ENCODE measurements at regions not wholly inside any gene's neighbourhood (a gene's known extent, or its start where the extent isn't known, plus 50 kb on each side); places are given as distances from the start of the nearest gene placed in this dataset.

DNA sequence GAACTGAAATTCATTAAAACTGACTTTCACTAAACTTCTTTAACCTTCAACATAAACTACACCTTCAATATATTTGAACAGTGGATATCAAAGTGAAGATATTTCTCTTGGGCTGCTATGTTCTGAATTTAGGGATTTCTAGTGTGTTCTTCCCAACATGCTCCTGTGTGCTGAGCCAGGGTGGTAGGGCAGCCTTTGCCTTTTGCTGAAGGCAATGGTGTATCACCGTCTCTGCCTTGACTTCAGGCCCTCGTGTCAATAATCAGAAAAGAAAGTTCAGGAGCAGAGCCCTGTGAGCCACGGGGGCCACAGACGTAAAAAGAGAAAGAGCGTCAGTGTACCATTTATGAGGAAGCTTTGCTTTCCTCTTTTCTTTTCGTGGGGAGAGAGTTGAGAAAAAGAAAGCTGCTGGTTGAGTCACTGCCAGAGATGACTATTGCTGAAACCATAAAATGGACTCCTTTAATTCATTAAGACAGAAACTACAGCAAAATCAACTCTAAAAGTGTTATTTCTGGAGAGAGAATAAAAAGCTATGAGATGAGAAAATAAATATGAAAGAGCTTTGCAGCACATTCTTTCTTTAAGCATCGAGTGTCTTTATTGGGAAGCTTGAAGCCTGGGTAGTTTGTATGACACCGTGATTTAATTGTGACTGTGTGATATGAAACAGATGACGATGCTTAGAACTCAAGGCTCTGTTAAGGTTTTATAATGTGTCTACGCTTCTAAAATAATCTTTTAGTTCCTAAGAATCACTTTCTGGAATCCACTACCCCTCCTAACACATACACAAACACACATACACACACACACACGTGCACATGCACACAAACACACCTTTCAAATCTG lies 271.8 kb upstream of the MTNR1B start:
- no peak overlapping the region for H3K27ac ChIP-seq
- TF ChIP-seq, protein P1, sequence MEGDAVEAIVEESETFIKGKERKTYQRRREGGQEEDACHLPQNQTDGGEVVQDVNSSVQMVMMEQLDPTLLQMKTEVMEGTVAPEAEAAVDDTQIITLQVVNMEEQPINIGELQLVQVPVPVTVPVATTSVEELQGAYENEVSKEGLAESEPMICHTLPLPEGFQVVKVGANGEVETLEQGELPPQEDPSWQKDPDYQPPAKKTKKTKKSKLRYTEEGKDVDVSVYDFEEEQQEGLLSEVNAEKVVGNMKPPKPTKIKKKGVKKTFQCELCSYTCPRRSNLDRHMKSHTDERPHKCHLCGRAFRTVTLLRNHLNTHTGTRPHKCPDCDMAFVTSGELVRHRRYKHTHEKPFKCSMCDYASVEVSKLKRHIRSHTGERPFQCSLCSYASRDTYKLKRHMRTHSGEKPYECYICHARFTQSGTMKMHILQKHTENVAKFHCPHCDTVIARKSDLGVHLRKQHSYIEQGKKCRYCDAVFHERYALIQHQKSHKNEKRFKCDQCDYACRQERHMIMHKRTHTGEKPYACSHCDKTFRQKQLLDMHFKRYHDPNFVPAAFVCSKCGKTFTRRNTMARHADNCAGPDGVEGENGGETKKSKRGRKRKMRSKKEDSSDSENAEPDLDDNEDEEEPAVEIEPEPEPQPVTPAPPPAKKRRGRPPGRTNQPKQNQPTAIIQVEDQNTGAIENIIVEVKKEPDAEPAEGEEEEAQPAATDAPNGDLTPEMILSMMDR (IDR thresholded peaks at IDR 0.05) = no peak
- no peak for TF ChIP-seq ZFX (IDR thresholded peaks at IDR 0.05; ENCODE audit: borderline replicate concordance)

DNA sequence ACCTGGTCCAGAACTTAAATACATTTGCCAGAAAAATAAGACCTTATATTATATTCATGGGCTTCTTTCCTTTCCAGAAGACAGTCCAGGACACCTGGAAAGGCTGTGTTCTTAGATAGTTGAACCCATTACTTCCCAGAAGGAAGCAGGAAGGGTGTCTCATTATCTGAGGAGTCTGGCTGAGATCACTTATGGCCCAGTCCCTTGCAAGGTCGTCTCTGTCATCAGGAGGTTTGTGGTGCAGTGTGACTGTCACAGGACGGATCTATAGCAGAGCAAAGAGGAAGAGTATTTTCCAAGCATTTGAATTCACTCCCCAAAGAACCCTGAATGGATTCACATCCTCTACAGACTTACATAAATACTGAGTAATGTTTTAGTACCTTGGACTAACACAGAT lies 270.7 kb upstream of the MTNR1B start:
- no peak for TF ChIP-seq ZFX (IDR thresholded peaks at IDR 0.05; ENCODE audit: borderline replicate concordance)
- TF ChIP-seq, protein P1 (IDR thresholded peaks at IDR 0.05) = no peak
- no peak overlapping the region for H3K27ac ChIP-seq

DNA sequence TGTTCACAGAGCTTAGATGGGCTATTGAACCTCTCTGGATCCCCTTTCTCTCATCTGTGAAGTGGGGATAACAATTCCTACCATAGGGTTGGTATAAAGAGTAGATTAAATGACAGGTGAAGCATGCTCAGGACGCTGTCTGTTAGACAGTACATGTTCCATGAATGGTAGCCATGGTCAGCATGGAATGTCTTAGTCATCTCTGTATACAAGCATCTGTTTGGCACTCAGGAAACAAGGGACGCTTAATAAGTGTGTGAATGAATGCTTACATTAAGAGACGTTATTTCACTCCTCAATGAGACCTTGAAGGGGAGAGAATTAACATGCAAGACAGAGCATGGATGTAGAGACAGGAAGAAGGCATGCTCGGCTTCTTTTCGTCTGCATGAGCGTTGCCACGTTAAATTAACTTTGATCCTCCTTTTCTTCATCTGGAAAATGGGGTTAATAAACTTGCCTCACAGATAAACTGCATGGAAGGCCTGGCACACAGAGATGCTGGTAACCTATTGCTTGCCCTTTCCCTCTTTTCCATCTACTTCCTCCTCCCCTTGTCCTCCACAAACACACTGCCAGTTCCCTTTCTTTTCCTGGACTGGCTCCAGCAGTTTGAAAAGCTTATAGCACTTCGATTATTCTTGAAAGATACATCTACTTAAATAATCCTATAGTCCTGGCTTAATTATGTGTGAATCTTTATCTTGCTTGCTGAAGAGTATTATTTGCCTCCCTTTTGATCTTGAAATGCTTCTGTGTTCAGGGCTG lies 267.2 kb upstream of the MTNR1B start:
- H3K27ac ChIP-seq = no peak overlapping the region
- no peak for TF ChIP-seq ZFX (IDR thresholded peaks at IDR 0.05; ENCODE audit: borderline replicate concordance)
- TF ChIP-seq, protein P1 (IDR thresholded peaks at IDR 0.05) = no peak

DNA sequence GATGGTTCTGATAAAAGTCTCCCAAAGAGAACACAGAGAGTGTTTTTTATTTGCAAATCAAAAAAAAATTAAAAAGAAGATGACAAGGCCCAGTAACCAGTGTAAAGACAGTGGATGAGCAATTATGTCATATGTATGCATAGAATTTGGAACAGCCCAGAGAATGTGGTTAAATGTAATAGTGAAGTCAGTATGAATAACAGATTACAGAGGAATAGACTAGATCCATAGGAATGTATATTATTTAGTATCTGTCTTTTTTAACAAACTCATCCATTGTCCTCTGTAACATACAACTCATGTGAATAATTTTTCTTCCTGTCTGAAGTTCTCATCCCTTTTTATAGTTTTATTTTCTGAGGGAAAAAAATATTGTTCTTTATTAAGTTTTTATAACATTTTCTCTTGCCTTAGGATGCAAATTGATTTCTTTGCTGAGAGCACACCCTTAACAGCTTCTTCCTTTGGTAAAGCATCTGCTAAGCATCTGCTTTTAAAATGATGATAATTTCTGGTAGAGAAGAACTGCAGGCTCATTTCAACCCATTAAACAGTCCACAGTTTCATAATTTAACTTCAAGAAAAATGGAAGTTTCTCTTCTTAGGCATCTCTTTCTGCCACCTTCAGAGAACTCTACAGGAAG lies 266.5 kb upstream of the MTNR1B start:
- TF ChIP-seq, protein P1 (IDR thresholded peaks at IDR 0.05) = no peak
- TF ChIP-seq ZFX (IDR thresholded peaks at IDR 0.05; ENCODE audit: borderline replicate concordance) = no peak
- no peak overlapping the region for H3K27ac ChIP-seq

DNA sequence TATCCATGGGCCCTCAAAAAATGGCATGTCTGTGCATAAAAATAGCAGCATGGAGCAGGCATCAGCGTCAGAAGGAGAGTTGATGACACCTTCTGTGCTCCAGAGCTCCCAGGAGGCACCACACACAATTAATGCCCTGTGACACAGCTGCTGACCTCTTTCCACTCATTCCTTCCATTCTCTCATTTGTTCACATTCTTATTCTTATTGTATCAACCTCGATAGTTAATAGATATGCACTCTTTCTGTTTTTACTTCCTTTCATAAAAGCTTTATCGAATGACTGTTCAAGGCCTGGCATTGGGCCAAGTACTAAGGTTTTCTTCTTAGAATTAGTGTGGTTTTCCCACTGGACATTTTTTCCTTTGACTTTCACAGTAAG lies 266.0 kb upstream of the MTNR1B start:
- no peak overlapping the region for H3K27ac ChIP-seq
- no peak for TF ChIP-seq ZFX (IDR thresholded peaks at IDR 0.05; ENCODE audit: borderline replicate concordance)
- TF ChIP-seq, protein P1 (IDR thresholded peaks at IDR 0.05) = no peak

DNA sequence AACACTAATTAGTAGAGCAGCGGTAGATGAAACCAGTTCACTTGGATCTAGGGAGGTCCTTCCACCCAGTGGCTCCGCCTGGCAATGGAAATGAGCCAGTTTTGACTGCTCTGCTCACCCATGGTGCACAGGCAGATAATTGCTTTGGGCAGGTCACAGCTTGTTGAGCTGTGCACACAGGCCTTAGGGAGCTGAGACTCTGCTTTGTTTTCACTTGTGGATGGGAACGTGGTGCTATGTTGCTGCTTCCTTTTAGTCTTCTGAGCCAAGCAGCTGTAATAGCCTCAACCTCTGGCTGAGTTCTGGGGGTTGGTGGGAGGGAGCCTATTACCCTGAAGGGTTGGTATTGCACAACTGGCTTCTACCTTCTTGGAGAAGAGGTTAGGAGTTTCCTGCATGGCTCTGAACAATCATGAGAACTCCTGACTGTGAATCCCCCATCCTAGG lies 262.3 kb upstream of the MTNR1B start:
- H3K27ac ChIP-seq = no peak overlapping the region
- TF ChIP-seq, protein P1 (IDR thresholded peaks at IDR 0.05) = no peak
- TF ChIP-seq ZFX (IDR thresholded peaks at IDR 0.05; ENCODE audit: borderline replicate concordance) = no peak
